Gastroesophageal sphincter (tissue), 4 donors: ENCODE measurements at regions not wholly inside any gene's neighbourhood (a gene's known extent, or its start where the extent isn't known, plus 50 kb on each side); places are given as distances from the start of the nearest gene placed in this dataset.
"Not testable (repeated sequence)": the region's sequence is repeated elsewhere in the genome, so short reads cannot be mapped to it uniquely, and the experiment has no call there.

Experiments
- ATAC-seq: fragments of 150-250 bp; one replicate; pipeline ENCODE4 v1.9.1; 2016; ENCODE audit warnings: mild to moderate bottlenecking, moderate library complexity
- H3K27ac ChIP-seq, 4 donors: fragments of 200-600 bp; sonication (generic) in 3 of 4; 1 replicate in 3 of 4; 2 replicates in 1 of 4; pipeline ENCODE4 v1.5.1; 2016 to 2019
- H3K27me3 ChIP-seq: fragments of 200-600 bp; sonication (generic); one replicate; pipeline ENCODE4 v1.5.1; 2019
- H3K36me3 ChIP-seq, 2 donors: fragments of 200-600 bp; sonication (generic); one replicate each; pipeline ENCODE4 v1.5.1; 2019; ENCODE audit warnings: control low read depth in 1 of 2
- H3K4me1 ChIP-seq, 3 donors: fragments of 200-600 bp; sonication (generic); 1 replicate in 2 of 3; 2 replicates in 1 of 3; pipeline ENCODE4 v1.5.1; 2016 to 2019; ENCODE audit warnings: control low read depth in 2 of 3
- H3K4me3 ChIP-seq, 2 donors: fragments of 200-600 bp; sonication (generic); one replicate each; pipeline ENCODE4 v1.5.1; 2019; ENCODE audit warnings: mild to moderate bottlenecking in 1 of 2, moderate library complexity in 1 of 2
- H3K9me3 ChIP-seq, 3 donors: fragments of 200-600 bp; sonication (generic); one replicate each; pipeline ENCODE4 v1.5.1; 2017 to 2019; ENCODE audit warnings: control low read depth in 2 of 3
- CTCF ChIP-seq, 4 experiments: fragments of 200-600 bp in 2 of 4; fragments of 450-650 bp in 2 of 4; sonication (generic) in 1 of 4; IDR thresholded peaks; one replicate each; pipeline ENCODE4 v1.5.1; 2017 to 2019; ENCODE audit warnings: antibody characterized with exemption in 4 of 4, mild to moderate bottlenecking in 2 of 4, moderate library complexity in 2 of 4
- EP300 ChIP-seq: sonication (generic); formaldehyde crosslinking; IDR thresholded peaks from one replicate; pipeline ENCODE4 v1.6.1; 2017; ENCODE audit warnings: antibody characterized with exemption, mild to moderate bottlenecking
- POLR2A ChIP-seq, 2 donors: fragments of 450-650 bp; IDR thresholded peaks; one replicate each; pipeline ENCODE4 v1.6.1; 2017; ENCODE audit warnings: antibody characterized with exemption in 2 of 2, mild to moderate bottlenecking in 2 of 2, moderate library complexity in 1 of 2
- POLR2AphosphoS5 ChIP-seq: sonication (generic); formaldehyde crosslinking; IDR thresholded peaks from one replicate; pipeline ENCODE4 v1.6.1; 2017; ENCODE audit warnings: antibody characterized with exemption
- WGBS, 2 donors: methylation state at CpG; one replicate each; pipeline ENCODE4 v1.1.5; 2018; ENCODE audit warnings: low coverage in 1 of 2; 5-methylcytosine and 5-hydroxymethylcytosine counted together

- H3K4me1 ChIP-seq = no peaks in the 10 kb centered on the region
- H3K4me3 ChIP-seq = no peak overlapping the region
- H3K27ac ChIP-seq = no peak overlapping the region
- no peak for TF ChIP-seq POLR2AphosphoS5
- no peaks in the 10 kb centered on the region for H3K36me3 ChIP-seq
- no peaks in the 10 kb centered on the region for H3K9me3 ChIP-seq
- ATAC-seq = no peak
- no peaks in the 10 kb centered on the region for H3K27me3 ChIP-seq
Observed at GRCh38 chr2:193141998-193142397, 947.3 kb upstream of the TMEFF2 start.

- 93 to 100% methylated on average over 1 of the region's 1 CpG for WGBS, 2 donors
- H3K4me3 ChIP-seq, H3K27ac ChIP-seq, H3K27me3 ChIP-seq, ATAC-seq, H3K4me1 ChIP-seq, H3K9me3 ChIP-seq, H3K36me3 ChIP-seq: not testable (repeated sequence)
Observed at GRCh38 chr2:193140895-193141294, 946.2 kb upstream of the TMEFF2 start.

GRCh38 chr2:193124815-193125214, 930.1 kb upstream of the TMEFF2 start:
- Histone ChIP-seq H3K27ac (no peak overlapping the region), H3K4me3 (no peak overlapping the region), H3K9me3 (no peaks in the 10 kb centered on the region), H3K27me3 (no peaks in the 10 kb centered on the region), H3K4me1 (no peaks in the 10 kb centered on the region), H3K36me3 (no peaks in the 10 kb centered on the region)
- TF ChIP-seq CTCF (IDR thresholded peaks at IDR 0.05) (no peak), EP300 (no peak), POLR2AphosphoS5 (no peak), POLR2A (IDR thresholded peaks at IDR 0.05) (no peak)
- no peak for ATAC-seq

- no peaks in the 10 kb centered on the region for H3K4me1 ChIP-seq
- H3K9me3 ChIP-seq = no peaks in the 10 kb centered on the region
- H3K36me3 ChIP-seq = no peaks in the 10 kb centered on the region
- no peaks in the 10 kb centered on the region for H3K27me3 ChIP-seq
- TF ChIP-seq POLR2A (IDR thresholded peaks at IDR 0.05) = no peak
- TF ChIP-seq POLR2AphosphoS5 = no peak
- TF ChIP-seq CTCF (IDR thresholded peaks at IDR 0.05) = no peak
- no peak for TF ChIP-seq EP300
- no peak overlapping the region for H3K4me3 ChIP-seq
- no peak overlapping the region for H3K27ac ChIP-seq
- ATAC-seq = no peak
- 64 to 82% methylated on average over 1 of the region's 1 CpG for WGBS, 2 donors
Observed at GRCh38 chr2:193114827-193115226, 920.1 kb upstream of the TMEFF2 start.

DNA sequence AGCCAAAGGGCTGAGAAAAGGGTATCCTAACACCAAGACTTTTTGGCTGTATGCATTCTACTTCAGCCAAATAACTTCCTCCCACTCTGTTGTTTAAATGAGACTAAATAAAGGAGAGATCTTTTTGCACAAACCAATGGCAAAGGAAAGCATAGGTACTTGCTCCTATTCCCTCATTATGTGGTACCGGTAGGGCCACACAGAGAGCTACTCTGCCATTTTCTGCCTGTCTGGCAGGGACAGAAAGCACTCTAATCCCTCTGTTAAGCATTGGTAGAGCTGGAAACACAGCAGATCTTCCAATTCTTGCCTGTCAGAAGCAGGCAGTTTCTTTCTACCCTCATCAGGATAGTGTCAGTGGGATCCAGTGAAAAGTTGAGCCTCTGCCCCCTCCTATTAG, 918.3 kb upstream of the TMEFF2 start:
- 83 to 100% methylated on average over 1 of the region's 1 CpG for WGBS, 2 donors

DNA sequence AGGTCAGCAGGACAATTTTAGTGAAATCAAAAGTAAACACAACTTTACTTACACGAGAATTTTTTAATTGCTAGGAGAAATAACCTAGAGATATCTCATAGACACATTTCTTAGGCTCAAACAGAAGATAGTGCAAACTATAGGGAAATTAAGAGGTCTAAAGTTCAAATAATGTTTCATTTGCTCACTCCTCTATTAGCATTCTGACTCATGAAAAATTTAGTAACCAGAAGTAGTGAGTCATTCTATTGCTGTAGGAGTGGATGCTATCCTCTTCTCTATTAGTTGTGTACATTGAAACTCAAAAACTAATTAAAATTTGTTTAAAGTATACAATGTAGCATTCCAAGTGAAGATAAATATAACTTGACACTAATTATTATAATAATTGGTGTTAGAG, 908.3 kb upstream of the TMEFF2 start:
- no peaks in the 10 kb centered on the region for H3K4me1 ChIP-seq
- H3K27ac ChIP-seq = no peak overlapping the region
- ATAC-seq = no peak
- H3K4me3 ChIP-seq = no peak overlapping the region
- no peaks in the 10 kb centered on the region for H3K27me3 ChIP-seq
- no peaks in the 10 kb centered on the region for H3K9me3 ChIP-seq
- no peaks in the 10 kb centered on the region for H3K36me3 ChIP-seq
- WGBS, 2 donors = 43 to 55% methylated on average over 1 of the region's 1 CpG
- no peak for TF ChIP-seq POLR2AphosphoS5
- no peak for TF ChIP-seq CTCF (IDR thresholded peaks at IDR 0.05)
- TF ChIP-seq POLR2A (IDR thresholded peaks at IDR 0.05) = no peak
- TF ChIP-seq EP300 = no peak

More for the DNA sequence above, 918.3 kb upstream of the TMEFF2 start:
- Histone ChIP-seq H3K27ac (no peak overlapping the region), H3K9me3 (no peaks in the 10 kb centered on the region), H3K27me3 (no peaks in the 10 kb centered on the region), H3K4me3 (no peak overlapping the region), H3K36me3 (no peaks in the 10 kb centered on the region), H3K4me1 (no peaks in the 10 kb centered on the region)
- no peak for ATAC-seq
- TF ChIP-seq POLR2AphosphoS5 (no peak), EP300 (no peak), POLR2A (IDR thresholded peaks at IDR 0.05) (no peak), CTCF (IDR thresholded peaks at IDR 0.05) (no peak)
